ENCODE measurements at regions not wholly inside any gene's neighbourhood (a gene's known extent, or its start where the extent isn't known, plus 50 kb on each side); places are given as distances from the start of the nearest gene placed in this dataset.

GRCh38 chr2:53473236-53473635 lies 294.4 kb upstream of the CHAC2 start:
- TF ChIP-seq CTCF (IDR thresholded peaks at IDR 0.05; ENCODE audit: insufficient read depth, low read length, poor library complexity, severe bottlenecking), result no peak
- TF ChIP-seq EZH2phosphoT487 (conservative IDR thresholded peaks at IDR 0.05; ENCODE audit: low read length), result no peak
- Histone ChIP-seq H3K9ac (ENCODE audit: low read length) (no peak overlapping the region), H3K27ac (ENCODE audit: low read depth, low read length) (no peak overlapping the region), H3K4me3 (ENCODE audit: insufficient read depth, low read length, poor library complexity, severe bottlenecking) (no peak overlapping the region), H2AFZ (ENCODE audit: low read depth, low read length, severe bottlenecking) (no peak overlapping the region), H4K20me1 (ENCODE audit: low read depth, low read length) (no peaks in the 10 kb centered on the region), H3K27me3 (ENCODE audit: low read length) (no peaks in the 10 kb centered on the region), H3K4me2 (ENCODE audit: low read depth, low read length, poor library complexity, severe bottlenecking) (no peak overlapping the region), H3K79me2 (ENCODE audit: insufficient read depth, low read length) (no peaks in the 10 kb centered on the region), H3F3A (ENCODE audit: insufficient read depth) (no peaks in the 10 kb centered on the region), H3K9me2 (replicated peaks; ENCODE audit: insufficient read depth, low read length) (no peaks in the 10 kb centered on the region), H3K36me3 (ENCODE audit: low read length) (no peaks in the 10 kb centered on the region), H3K9me3 (ENCODE audit: insufficient read depth, low read length) (no peaks in the 10 kb centered on the region)

- Histone ChIP-seq H3K9me3 (ENCODE audit: insufficient read depth, low read length) (no peaks in the 10 kb centered on the region), H3F3A (ENCODE audit: insufficient read depth) (no peaks in the 10 kb centered on the region), H3K27ac (ENCODE audit: low read depth, low read length) (no peak overlapping the region), H2AFZ (ENCODE audit: low read depth, low read length, severe bottlenecking) (no peak overlapping the region), H3K9me2 (replicated peaks; ENCODE audit: insufficient read depth, low read length) (no peaks in the 10 kb centered on the region), H3K27me3 (ENCODE audit: low read length) (no peaks in the 10 kb centered on the region), H3K36me3 (ENCODE audit: low read length) (no peaks in the 10 kb centered on the region), H3K79me2 (ENCODE audit: insufficient read depth, low read length) (no peaks in the 10 kb centered on the region), H3K9ac (ENCODE audit: low read length) (no peak overlapping the region), H4K20me1 (ENCODE audit: low read depth, low read length) (no peaks in the 10 kb centered on the region), H3K4me2 (ENCODE audit: low read depth, low read length, poor library complexity, severe bottlenecking) (no peak overlapping the region), H3K4me3 (ENCODE audit: insufficient read depth, low read length, poor library complexity, severe bottlenecking) (no peak overlapping the region)
- no peak for TF ChIP-seq CTCF (IDR thresholded peaks at IDR 0.05; ENCODE audit: insufficient read depth, low read length, poor library complexity, severe bottlenecking)
- TF ChIP-seq EZH2phosphoT487 (conservative IDR thresholded peaks at IDR 0.05; ENCODE audit: low read length), result no peak
These were observed 300.0 kb upstream of the CHAC2 start for GRCh38 chr2:53467467-53468180.

GRCh38 chr2:53463806-53464726 lies 303.5 kb upstream of the CHAC2 start:
- H3K27ac ChIP-seq (ENCODE audit: low read depth, low read length), result no peak overlapping the region
- H3K9me3 ChIP-seq (ENCODE audit: insufficient read depth, low read length), result no peaks in the 10 kb centered on the region
- H2AFZ ChIP-seq (ENCODE audit: low read depth, low read length, severe bottlenecking), result no peak overlapping the region
- H3K27me3 ChIP-seq (ENCODE audit: low read length), result no peaks in the 10 kb centered on the region
- no peaks in the 10 kb centered on the region for H3K9me2 ChIP-seq (replicated peaks; ENCODE audit: insufficient read depth, low read length)
- H3K4me2 ChIP-seq (ENCODE audit: low read depth, low read length, poor library complexity, severe bottlenecking), result no peak overlapping the region
- no peaks in the 10 kb centered on the region for H3K36me3 ChIP-seq (ENCODE audit: low read length)
- no peaks in the 10 kb centered on the region for H3K79me2 ChIP-seq (ENCODE audit: insufficient read depth, low read length)
- no peaks in the 10 kb centered on the region for H3F3A ChIP-seq (ENCODE audit: insufficient read depth)
- TF ChIP-seq CTCF (IDR thresholded peaks at IDR 0.05; ENCODE audit: insufficient read depth, low read length, poor library complexity, severe bottlenecking) (no peak), EZH2phosphoT487 (conservative IDR thresholded peaks at IDR 0.05; ENCODE audit: low read length) (no peak)
- H3K4me3 ChIP-seq (ENCODE audit: insufficient read depth, low read length, poor library complexity, severe bottlenecking), result no peak overlapping the region
- H3K9ac ChIP-seq (ENCODE audit: low read length), result no peak overlapping the region
- no peaks in the 10 kb centered on the region for H4K20me1 ChIP-seq (ENCODE audit: low read depth, low read length)

All from SU-DHL-6 (cell line).